GM21619 (cell line): ENCODE measurements at regions not wholly inside any gene's neighbourhood (a gene's known extent, or its start where the extent isn't known, plus 50 kb on each side); places are given as distances from the start of the nearest gene placed in this dataset.
A peak's percentile ranks its signal among the peaks of the same experiment; 100 is the strongest.
"Not testable (repeated sequence)": the region's sequence is repeated elsewhere in the genome, so short reads cannot be mapped to it uniquely, and the experiment has no call there.

ENCODE experiments used
- ATAC-seq: cut with Tn5 transposase; IDR thresholded peaks from one replicate; pipeline ENCODE4 v1.9.1; 2021; ENCODE audit not compliant: unreplicated experiment

- ATAC-seq, result not testable (repeated sequence)
These were observed 382.4 kb upstream of the PODXL start for GRCh38 chr7:131938788-131939187.

DNA sequence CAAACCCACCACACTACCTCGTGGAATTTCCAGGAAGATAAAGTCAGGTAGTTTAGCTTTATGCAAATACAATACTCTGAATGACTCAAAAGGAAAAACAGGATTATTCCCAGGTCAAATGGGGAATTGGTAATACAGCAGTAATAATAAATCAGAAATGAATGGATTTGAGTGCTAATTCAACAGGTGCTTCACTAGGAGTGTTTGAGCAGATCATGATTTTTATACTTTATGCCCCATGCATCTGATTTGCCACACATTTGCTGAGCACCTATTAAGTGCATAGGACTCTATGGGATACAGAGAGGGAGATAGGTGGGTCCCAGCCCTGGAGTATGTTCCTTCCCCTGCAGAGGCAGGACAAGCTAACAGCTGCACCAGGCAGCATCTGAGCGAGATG is 381.4 kb upstream of the PODXL start:
- ATAC-seq, result no peak

- no peak for ATAC-seq
These were observed 378.8 kb upstream of the PODXL start for GRCh38 chr7:131935180-131935579.

GRCh38 chr7:131934452-131934851 is 378.0 kb upstream of the PODXL start:
- ATAC-seq, result no peak

GRCh38 chr7:131933751-131934289 is 377.4 kb upstream of the PODXL start:
- no peak for ATAC-seq

DNA sequence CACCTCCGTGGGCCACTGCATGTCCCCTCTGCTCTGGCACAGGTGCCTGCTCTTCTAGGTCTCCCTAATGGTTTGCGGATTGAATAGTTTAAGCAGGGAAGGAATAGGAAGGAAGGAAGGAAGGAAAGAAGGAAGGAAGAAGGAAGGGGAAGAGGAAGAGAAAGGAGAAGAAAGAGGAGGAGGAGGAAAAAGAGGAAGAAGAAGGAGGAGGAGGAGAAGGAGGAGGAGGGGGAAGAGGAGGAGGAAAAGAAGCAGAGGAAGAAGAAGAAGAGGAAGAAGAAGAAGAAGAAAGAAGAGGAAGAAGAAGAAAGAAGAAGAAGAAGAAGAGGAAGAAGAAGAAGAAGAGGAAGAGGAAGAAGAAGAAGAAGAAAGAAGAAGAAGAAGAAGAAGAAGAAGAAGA is 376.8 kb upstream of the PODXL start:
- ATAC-seq, result not testable (repeated sequence)

DNA sequence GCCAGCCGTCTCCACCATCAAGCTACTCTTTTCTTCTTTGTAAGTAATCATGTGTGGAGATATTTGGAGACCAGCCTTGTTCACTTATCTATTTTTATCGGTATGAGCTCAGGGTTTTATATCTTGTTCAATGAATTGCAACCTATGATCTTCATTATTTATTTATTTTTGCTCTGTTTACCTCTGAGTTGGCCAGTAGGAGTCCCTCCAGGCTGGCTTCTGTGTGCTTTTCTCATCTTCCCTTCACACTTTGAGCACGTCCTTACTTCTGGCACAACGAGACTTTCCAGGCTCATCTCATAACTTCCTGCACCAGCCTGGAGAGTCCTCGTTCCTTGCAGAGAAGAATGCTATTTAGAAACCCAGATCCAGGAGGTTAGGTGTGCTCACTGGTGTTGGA is 375.8 kb upstream of the PODXL start:
- ATAC-seq, result no peak

DNA sequence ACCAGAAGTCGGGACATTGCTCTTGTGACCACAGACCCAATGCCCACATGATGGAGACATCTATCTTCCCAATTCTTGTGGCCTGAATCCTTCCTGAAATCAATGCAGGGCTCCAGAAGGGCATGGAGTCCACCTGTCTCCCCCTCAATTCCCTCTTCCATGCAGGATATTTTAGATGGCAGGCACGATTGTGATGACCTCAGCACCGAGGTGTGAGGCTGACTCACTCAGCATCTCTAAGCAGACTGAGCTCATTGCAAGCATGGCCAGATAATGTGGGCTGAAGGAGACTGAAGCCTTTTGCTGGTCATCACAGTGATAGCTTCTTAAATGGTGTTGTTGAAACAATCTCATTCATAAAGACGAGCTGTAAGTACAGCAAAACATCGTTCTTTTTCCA is 374.9 kb upstream of the PODXL start:
- no peak for ATAC-seq

- no peak for ATAC-seq
These were observed 373.2 kb upstream of the PODXL start for GRCh38 chr7:131929632-131930031.

DNA sequence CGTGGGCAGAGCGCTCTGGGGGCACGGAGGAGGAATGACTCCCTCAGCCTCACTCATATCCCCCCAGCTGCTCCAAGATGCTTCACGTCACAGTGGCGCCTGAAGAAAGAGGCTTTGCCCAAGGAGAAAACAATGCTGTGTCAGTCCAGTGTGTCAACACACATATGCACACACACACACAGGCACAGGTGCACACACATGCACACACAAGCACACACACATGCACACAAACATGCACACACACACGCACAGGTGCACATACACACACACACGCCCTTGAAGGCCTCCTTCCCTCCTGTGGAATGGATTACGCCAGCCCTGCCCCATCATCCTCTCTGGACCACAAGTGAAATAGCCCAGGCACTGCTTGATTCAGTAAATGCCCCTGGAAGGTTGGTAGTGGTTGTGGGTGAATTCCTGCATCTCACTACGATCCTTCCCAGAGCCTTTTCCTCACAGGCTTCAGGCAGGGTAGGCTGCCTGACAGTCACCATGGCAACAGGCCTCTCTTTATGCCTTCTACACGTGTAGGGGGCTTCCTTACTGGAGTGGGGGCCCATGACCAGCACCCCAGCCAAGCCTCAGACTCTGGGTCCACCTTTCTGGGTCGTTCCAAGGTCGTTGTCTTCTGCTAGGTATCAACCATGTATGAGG is 371.5 kb upstream of the PODXL start:
- ATAC-seq, result no peak

GRCh38 chr7:131925636-131926035 is 369.2 kb upstream of the PODXL start:
- ATAC-seq, result no peak

- ATAC-seq, result no peak
These were observed 368.4 kb upstream of the PODXL start for GRCh38 chr7:131924857-131925256.

DNA sequence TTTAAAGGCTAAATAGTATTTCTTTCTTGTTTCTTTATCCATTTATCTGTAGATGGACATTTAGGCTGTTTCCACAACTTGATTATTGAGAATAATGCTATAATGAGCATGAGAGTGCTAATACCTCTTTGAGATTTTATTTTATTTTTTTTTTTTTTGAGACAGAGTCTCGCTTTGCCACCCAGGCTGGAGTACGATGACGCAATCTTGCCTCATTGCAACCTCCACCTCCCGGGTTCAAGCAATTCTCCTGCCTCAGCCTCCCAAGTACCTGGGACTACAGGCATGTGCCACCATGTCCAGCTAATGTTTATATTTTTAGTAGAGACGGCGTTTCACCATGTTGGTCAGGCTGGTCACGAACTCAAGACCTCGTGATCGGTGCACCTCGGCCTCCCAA is 366.5 kb upstream of the PODXL start:
- ATAC-seq, result not testable (repeated sequence)

DNA sequence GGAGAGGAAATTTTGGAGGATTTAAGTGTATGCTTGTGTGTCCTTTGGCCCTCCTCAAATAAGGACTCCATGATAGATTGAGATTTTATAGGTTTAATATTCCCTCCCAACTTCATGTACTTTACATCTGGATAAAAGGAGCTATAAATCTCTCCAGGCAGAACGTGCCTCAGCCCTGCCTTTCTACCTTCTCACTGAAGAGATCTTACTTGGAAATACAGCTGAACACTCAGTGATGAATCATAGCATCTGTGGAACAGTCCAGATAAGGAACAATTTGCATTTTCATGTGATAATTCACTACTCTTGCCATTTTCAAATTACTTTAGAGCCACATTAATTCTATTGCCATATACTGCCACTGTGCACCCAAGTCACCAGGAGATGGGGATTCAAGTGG is 364.6 kb upstream of the PODXL start:
- ATAC-seq, result no peak

DNA sequence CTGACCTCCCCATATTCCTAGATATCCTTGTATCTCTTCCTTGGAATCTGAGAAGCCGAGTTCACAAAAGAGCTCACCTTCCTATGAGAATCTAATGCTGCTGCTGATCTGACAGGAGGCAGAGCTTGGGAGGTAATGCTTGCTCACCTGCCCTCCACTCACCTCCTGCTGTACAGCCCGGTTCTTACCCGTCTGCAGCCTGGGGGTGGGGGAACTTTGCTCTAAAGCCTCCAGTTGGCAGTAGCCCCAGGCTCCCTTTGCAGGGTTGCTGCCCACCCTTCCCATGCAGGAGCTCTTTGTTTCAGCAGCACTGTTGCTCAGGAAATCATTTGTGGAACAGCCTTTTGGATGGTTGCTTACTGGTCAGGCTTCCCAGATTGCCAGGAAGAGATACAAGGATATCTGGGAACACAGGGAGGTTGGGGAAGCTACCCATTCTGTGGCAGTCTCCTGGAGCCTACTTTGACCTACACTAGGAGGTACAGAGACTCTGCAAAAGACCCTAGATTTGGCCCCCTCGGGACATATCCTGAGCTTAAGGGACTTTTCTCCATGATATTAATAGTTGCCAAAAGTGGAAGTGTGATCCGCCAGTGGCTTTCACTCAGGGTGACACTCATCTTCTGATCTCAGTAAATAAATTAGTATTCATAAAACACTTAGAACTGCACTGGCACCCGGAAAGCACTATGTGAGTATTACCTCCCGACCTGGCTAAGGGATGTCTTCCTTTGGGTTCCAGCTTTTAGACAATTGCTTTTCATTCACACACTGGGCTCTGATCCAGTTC is 363.7 kb upstream of the PODXL start:
- ATAC-seq, result peak; percentile 43

DNA sequence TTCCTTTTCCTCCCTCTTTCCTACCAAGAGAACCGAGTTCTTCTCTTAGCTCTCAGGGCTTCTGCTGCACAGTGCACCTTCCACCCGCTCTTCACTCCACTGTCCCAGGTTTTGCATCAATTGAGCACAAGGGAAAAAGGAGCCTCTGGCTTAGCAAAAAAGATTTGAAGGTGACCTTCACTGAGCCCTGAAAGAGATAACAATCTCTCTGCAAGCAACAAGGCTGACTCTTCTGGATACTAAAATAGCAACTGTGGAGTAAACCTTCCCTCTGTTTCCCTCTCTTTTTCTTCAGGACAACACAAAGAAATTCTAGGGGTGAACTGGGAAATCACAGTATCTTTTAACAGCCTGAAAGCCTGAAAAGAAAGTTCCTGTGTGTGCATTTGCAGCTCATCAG is 354.7 kb upstream of the PODXL start:
- no peak for ATAC-seq

- ATAC-seq, result no peak
These were observed 352.8 kb upstream of the PODXL start for GRCh38 chr7:131909151-131909768.

GRCh38 chr7:131908714-131909113 is 352.3 kb upstream of the PODXL start:
- no peak for ATAC-seq

GRCh38 chr7:131905471-131905973 is 349.1 kb upstream of the PODXL start:
- no peak for ATAC-seq

DNA sequence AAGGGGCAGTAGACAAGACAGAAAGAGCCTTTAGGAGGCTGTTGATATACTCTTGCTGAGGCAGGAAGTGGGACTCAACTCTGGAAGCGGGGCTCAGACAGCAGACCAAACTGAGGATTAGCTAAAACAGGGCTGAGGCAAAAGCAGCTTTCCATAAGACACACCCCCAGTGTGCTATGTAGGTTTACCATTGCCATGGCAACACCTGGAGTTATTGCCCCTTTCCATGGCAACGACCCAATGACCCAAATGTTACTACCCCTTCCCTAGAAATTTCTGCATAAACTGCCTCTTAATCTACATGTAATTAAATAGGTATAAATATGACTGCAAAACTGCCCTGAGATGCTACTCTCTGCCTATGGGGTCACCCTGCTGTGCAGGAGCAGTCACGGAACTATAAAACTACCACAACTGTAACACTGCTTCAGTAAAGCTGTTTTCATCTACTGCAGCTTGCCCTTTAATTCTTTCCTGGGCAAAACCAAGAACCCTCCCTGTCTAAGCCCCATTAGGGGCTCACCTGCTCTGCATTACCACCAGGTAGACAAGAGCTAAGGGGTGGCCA is 348.4 kb upstream of the PODXL start:
- no peak for ATAC-seq

GRCh38 chr7:131903315-131903714 is 346.9 kb upstream of the PODXL start:
- no peak for ATAC-seq
